C4-2B (cell line): ENCODE measurements at regions not wholly inside any gene's neighbourhood (a gene's known extent, or its start where the extent isn't known, plus 50 kb on each side); places are given as distances from the start of the nearest gene placed in this dataset.

Source experiments
- ZFX ChIP-seq: fragments of 450-650 bp; IDR thresholded peaks from 2 replicates; pipeline ENCODE4 v1.6.1; 2017
- TF ChIP-seq, protein P1 (sequence below): fragments of 450-650 bp; conservative IDR thresholded peaks from 2 replicates; pipeline ENCODE4 v1.5.1; 2017; ENCODE audit warnings: mild to moderate bottlenecking

DNA sequence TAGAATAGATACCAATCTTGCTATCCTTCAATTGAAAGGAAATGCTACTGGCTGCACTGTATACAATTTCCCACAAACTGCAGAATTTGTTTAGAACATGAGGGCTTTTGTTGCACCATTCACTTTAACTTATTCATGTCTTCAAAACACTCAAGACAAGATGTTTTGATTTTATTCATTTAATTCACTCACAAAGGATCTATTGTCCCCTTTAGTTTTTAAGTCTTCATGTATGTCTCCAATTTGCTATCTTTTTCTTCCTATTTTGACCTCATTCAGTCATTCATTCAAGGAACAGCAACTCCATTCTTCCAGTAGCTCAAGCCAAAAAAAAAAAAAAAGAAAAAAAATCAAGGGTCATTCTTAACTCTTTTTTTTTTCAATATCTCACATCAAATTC, 130.6 kb upstream of the SOX21 start:
- TF ChIP-seq, protein P1, sequence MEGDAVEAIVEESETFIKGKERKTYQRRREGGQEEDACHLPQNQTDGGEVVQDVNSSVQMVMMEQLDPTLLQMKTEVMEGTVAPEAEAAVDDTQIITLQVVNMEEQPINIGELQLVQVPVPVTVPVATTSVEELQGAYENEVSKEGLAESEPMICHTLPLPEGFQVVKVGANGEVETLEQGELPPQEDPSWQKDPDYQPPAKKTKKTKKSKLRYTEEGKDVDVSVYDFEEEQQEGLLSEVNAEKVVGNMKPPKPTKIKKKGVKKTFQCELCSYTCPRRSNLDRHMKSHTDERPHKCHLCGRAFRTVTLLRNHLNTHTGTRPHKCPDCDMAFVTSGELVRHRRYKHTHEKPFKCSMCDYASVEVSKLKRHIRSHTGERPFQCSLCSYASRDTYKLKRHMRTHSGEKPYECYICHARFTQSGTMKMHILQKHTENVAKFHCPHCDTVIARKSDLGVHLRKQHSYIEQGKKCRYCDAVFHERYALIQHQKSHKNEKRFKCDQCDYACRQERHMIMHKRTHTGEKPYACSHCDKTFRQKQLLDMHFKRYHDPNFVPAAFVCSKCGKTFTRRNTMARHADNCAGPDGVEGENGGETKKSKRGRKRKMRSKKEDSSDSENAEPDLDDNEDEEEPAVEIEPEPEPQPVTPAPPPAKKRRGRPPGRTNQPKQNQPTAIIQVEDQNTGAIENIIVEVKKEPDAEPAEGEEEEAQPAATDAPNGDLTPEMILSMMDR, result no peak
- TF ChIP-seq ZFX, result no peak
